ENCODE measurements at regions not wholly inside any gene's neighbourhood (a gene's known extent, or its start where the extent isn't known, plus 50 kb on each side); places are given as distances from the start of the nearest gene placed in this dataset.

GRCh38 chr16:5498562-5498961 lies 401.0 kb upstream of the EEF2KMT start:
- DNase-seq, result no peak

GRCh38 chr16:5496013-5496412 lies 398.4 kb upstream of the EEF2KMT start:
- DNase-seq, result no peak

GRCh38 chr16:5490499-5490898 lies 392.9 kb upstream of the EEF2KMT start:
- DNase-seq, result no peak

DNA sequence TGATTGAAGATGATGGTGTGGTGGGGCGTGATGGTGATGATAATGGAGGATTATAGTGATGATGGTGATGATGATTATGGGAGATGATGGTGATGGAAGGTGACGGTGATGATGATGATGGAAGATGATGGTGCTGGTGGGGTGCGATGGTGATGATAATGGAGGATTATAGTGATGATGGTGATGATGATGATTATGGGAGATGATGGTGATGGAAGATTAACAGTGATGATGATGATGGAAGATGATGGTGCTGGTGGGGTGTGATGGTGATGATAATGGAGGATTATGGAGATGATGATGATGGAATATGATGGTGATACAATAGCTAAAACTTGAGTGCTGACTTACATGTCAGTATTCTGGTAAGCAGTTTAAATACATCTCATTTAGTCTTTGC lies 391.0 kb upstream of the EEF2KMT start:
- DNase-seq, result no peak

DNA sequence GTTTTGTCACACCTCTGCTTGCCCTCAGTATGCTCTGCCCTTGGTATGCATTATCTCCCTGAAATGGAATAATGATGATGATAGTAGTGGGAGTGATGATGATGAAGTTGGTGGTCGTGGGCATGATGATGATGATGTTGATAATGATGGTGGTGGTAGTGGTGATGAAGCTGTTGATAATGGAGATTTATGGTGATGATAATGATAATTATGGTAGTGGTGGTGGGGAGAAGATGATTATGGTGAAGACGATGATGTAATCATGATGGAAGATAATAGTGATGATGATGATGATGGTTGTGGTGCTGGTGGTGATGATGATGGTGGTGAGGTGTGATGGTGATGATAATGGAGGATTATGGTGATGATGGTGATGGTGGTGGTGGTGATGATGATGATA lies 390.1 kb upstream of the EEF2KMT start:
- no peak for DNase-seq

DNA sequence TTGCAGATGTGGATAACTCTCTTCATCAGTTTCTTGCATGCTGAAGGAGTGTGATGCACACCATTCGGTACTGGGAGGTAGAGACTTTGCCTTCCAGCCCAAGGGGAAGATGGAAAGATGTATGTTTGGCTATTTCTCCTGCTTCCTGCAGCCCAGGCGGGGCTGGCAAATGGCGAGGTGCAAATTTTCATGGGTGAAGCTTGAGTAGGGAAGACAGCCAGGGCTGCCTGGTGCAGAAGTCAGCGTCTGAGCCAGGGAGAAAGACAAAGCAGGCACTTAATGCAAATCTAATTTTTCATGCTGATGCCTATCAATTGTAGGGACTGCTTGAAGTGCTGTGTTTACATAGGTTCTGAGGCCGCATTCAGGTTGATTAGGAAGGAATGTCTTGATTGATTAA lies 384.7 kb upstream of the EEF2KMT start:
- no peak for DNase-seq

DNA sequence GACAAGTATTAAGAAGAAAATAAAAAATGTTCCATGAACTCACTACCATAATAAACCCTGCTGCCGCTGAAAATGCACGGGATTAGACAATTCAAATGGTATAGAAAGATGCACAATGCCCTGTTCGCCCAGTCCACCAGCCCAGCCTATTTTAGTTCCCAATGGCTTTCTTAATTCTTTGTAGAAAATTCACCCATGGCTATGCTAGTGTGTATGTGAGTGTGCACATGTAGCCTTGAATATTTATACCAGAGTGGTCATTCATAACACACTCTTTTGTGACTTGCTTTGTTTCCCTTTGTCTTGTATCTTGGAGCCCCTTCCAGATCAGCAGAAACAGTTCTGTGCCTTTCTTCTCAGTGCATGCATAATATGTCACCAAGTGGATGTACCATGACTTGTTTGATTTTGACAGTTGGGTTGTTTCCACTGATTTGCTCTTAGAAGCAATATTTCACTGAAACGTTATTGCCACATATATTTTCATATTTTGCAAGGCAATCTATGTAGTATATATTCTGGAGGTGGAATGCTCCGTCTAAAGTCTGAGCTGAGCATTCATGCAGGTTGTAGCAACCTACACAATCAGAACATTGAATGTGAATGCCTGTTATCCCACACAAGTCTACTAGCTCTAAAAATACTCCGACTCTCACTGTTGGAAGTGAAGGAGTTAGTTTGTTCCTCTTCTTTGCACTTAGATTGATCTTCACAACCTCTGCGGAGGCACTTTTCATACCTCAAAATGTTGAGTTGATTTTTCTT lies 383.0 kb upstream of the EEF2KMT start:
- no peak for DNase-seq

- no peak for DNase-seq
Measured at GRCh38 chr16:5479926-5480325, 382.3 kb upstream of the EEF2KMT start.

GRCh38 chr16:5478036-5478435 lies 380.4 kb upstream of the EEF2KMT start:
- DNase-seq, result no peak

DNA sequence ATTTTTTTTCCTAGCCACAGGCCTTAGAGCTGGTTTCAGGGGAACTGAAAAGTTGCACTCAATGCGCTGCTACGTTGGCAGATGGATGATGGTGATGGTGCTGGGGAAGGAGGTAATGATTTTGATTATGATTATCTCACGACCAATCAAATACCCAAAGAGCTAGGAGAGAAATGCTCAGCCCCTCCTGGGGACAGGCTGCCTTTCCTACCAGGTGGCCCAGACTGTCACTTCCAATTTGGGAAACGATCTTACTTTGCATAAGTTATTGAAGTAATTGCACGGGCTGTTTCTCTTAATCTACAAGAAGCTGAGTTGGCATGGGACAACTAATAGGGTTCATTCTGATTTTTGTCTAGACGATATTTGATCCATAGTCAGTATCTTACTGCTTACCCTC lies 379.7 kb upstream of the EEF2KMT start:
- DNase-seq, result no peak

DNA sequence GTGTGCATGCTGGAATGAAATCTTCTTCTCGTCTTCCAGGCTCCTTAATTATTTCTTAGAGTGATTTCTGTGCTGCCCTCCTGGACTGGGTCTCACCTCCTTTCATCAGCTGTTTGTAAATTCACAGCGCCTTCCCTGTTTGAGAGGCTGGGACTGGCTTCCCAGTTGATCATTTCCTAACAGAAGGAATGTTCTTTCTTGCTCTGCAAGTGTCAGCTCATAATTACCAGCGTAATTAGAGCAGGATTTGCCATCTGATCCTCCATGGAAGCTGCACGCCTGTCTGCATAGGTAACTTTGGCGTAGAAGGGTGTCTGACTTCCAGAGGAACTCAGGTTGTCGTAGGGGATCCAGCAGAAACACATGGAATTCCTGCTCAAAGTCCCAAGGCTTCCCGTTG lies 375.0 kb upstream of the EEF2KMT start:
- DNase-seq, result no peak

DNA sequence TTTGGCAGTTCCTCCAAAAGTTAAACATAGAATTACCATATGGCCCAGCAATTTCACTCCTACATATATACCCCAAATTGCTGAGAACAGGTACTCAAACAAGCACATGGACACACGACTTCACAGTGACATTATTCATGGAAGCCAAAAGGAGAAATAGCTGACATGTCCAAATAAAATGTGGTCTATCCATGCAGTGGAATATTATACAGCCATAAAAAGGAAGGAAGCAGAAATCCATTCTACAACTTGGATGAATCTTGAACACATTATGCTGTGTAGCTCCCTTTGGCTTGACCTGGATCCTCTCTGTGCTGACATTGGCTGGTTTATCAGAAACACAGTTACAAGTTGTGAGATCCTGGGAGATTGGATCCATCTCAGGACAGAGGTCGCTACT lies 370.9 kb upstream of the EEF2KMT start:
- no peak for DNase-seq

GRCh38 chr16:5467552-5467951 lies 370.0 kb upstream of the EEF2KMT start:
- DNase-seq, result no peak

- DNase-seq, result no peak
Measured at GRCh38 chr16:5466551-5466950, 369.0 kb upstream of the EEF2KMT start.

DNA sequence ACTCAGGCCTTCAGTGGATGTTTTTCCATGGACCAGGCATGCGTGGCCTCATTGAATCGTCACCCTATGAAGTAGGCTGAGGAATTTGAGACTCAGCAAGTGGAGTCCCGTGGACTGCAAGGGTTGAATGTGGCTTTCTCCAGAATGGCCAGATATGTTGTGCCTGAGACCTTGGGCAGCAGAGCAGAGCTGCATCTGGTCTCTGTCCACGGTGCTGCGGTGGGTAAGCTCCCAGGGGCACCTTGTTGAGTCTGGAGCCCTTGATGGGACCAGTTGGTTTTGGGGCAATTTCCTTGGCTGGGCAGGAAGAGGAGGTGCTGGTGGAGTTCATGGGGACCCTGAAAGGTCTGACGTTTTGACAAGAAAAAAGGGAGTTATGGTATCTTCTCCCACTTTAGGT lies 368.1 kb upstream of the EEF2KMT start:
- DNase-seq, result no peak

- DNase-seq, result no peak
Measured at GRCh38 chr16:5463820-5464219, 366.2 kb upstream of the EEF2KMT start.

- DNase-seq, result no peak
Measured at GRCh38 chr16:5461574-5461973, 364.0 kb upstream of the EEF2KMT start.

DNA sequence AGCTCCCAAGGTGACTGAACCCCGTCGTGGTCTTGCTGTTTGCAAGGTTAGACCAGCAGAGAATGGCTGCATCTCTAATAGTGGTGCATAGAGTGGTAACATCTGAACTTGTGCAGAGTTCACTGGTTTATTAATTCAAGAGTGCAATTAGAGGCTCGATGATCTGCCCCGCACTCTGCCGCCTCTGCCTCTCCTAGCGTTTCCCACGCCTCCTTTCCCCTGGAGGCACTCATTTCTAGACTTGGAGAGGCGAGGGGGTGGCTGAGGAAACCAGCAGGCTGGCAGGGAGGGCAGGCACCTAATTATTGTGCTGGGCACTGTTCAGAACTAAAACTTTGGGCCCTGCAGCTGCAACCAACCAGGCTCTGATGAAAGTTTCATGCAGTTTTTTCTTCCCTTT lies 363.5 kb upstream of the EEF2KMT start:
- no peak for DNase-seq

DNA sequence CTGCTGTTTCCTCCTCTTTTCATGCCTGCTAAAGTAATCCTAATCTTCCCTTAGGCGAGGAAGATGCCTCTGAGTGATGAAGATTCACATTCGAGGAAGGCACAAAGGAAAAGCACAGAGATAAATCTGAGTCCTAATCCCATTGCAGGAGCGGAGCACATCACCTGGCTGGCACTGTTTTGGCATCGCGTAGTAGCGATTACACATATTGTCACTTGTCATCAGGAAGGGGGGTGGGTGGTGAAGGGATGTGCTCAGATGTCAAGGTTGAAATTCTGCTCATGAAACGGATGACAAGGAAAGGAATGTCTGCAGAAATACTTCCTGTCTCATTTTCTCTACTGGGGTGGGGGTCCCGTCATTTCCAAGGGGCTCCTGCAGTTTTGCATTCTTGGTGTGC lies 363.1 kb upstream of the EEF2KMT start:
- DNase-seq, result no peak

DNA sequence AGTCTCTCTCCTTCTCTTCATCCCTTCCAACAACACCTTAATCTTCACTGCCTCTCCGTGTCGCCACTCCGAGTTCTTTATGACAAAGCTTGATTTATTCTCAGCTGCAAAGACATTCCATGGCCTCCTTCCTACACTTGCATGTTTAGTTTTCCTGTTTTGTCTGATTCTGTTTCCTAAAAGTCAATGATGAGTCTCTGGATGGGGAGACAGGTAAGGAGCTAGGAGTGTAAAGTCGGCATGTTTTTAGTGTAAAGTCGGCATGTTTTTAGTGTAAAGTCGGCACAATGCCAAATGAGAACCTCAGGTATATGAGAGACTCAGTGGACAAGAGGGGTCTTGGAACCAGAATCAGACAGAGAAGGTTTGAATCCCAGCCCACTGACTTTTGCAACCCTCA lies 362.3 kb upstream of the EEF2KMT start:
- no peak for DNase-seq

- no peak for DNase-seq
Measured at GRCh38 chr16:5455110-5455509, 357.5 kb upstream of the EEF2KMT start.

GRCh38 chr16:5454349-5454748 lies 356.8 kb upstream of the EEF2KMT start:
- DNase-seq, result no peak

DNA sequence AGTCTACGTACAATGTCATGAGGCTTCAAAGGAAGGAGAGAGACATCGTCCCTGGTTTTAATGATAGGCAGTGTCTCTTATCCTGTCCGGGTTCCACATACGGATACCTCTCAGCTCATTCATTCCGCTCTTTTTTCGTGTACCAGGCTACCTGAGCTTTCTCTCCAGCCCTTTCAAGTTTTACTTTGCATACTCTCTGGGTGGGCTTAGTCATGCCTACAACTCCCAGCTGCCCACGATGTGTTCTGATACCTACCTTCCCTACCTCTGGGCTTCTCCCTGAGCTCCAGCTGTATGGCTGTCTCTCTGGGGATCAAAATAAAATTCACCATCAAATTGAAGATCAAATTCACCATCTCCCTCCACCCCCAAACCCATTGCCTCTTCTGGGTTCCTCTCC lies 354.0 kb upstream of the EEF2KMT start:
- DNase-seq, result no peak

DNA sequence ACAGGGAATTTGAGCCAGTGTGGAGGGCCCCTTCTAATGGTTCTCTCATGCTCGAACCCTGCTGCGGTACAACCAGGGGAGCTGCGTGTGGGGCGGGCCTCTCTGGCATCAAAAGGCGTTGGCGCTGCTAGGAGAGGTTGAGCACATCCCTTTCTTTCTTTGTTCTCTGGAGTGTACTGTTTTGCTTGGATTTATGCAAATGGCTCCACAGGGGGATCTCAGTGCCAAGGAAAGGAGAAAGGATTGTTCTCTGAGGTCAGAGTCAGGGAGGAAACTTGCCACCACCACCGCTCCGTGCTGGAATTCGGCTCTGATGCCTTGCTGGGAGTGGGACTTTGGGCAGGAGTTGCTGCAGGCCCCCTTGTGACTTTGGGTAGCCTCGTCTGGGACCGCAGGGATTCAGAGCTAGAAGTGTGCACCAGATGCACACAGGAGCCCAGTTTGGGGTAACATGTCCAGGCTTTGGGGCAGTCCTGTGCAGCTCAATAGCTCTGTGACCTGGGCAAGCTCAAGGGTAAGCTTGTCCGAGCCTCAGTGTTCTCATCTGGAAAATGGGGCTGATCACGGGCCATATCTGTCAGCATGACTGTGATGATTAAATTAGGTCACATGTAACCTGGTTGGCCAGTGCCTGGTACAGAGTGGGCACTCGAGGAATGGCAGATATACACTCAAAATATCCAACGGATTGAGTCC lies 353.0 kb upstream of the EEF2KMT start:
- DNase-seq, result no peak

GRCh38 chr16:5449901-5450300 lies 352.3 kb upstream of the EEF2KMT start:
- no peak for DNase-seq

Data from activated effector memory CD4-positive, alpha-beta T cell treated with anti-CD3 and anti-CD28 coated beads, Interleukin-2, amount 50 U/mL, for 16 hours (primary cell).